Left ventricle myocardium superior (tissue), 1 donor: ENCODE measurements at regions not wholly inside any gene's neighbourhood (a gene's known extent, or its start where the extent isn't known, plus 50 kb on each side); places are given as distances from the start of the nearest gene placed in this dataset.

Experiments
- ATAC-seq: fragments of 200-7000 bp; cut with Tn5 transposase; one replicate; pipeline ENCODE4 v1.9.1; 2020; ENCODE audit warnings: mild to moderate bottlenecking, moderate library complexity
- DNase-seq: peaks from one replicate; pipeline ENCODE4 v3.0.0-alpha.2; 2020
- intact Hi-C: fragments of 100-400 bp; cut with micrococcal nuclease; formaldehyde crosslinking; loops from one replicate; pipeline ENCODE4 v1.11.0; 2022
- donor health status: DM: no; HTN: yes; CAD: no; lungs with severe emphysema.

GRCh38 chr11:25908726-25909125, 423.2 kb upstream of the ANO3 start:
- DNase-seq = no peak
- ATAC-seq = no peak
- intact Hi-C loops = no loop called here

GRCh38 chr11:25910086-25910485, 421.8 kb upstream of the ANO3 start:
- DNase-seq = no peak
- ATAC-seq = no peak
- intact Hi-C loops = no loop called here

- DNase-seq (no peak), ATAC-seq (no peak)
- intact Hi-C loops = no loop called here
Measured at GRCh38 chr11:25920356-25920755, 411.6 kb upstream of the ANO3 start.

GRCh38 chr11:25924586-25924985, 407.3 kb upstream of the ANO3 start:
- intact Hi-C loops = no loop called here
- DNase-seq = no peak

GRCh38 chr11:25925359-25925758, 406.6 kb upstream of the ANO3 start:
- ATAC-seq = no peak
- intact Hi-C loops = no loop called here
- no peak for DNase-seq

More at GRCh38 chr11:25924586-25924985, 407.3 kb upstream of the ANO3 start:
- no peak for ATAC-seq

GRCh38 chr11:25927411-25927953, 404.4 kb upstream of the ANO3 start:
- DNase-seq (no peak), ATAC-seq (no peak)
- intact Hi-C loops = no loop called here

- intact Hi-C loops = no loop called here
- ATAC-seq = no peak
- DNase-seq = no peak
Measured at GRCh38 chr11:25928076-25928475, 403.9 kb upstream of the ANO3 start.

GRCh38 chr11:25938952-25939351, 393.0 kb upstream of the ANO3 start:
- intact Hi-C loops = no loop called here
- DNase-seq (no peak), ATAC-seq (no peak)

- ATAC-seq = no peak
- DNase-seq = no peak
- intact Hi-C loops = no loop called here
Measured at GRCh38 chr11:25939691-25940090, 392.2 kb upstream of the ANO3 start.

- ATAC-seq = no peak
- intact Hi-C loops = no loop called here
- no peak for DNase-seq
Measured at GRCh38 chr11:25941353-25941752, 390.6 kb upstream of the ANO3 start.

- intact Hi-C loops = no loop called here
- ATAC-seq = no peak
Measured at GRCh38 chr11:25943031-25943430, 388.9 kb upstream of the ANO3 start.

GRCh38 chr11:25943777-25944661, 387.9 kb upstream of the ANO3 start:
- ATAC-seq (no peak), DNase-seq (no peak)
- intact Hi-C loops = no loop called here

More at GRCh38 chr11:25943031-25943430, 388.9 kb upstream of the ANO3 start:
- DNase-seq = no peak

- DNase-seq = no peak
- intact Hi-C loops = no loop called here
- ATAC-seq = no peak
Measured at GRCh38 chr11:25949918-25950317, 382.0 kb upstream of the ANO3 start.

- ATAC-seq (no peak), DNase-seq (no peak)
- intact Hi-C loops = no loop called here
Measured at GRCh38 chr11:25953006-25953405, 378.9 kb upstream of the ANO3 start.

GRCh38 chr11:25958045-25958444, 373.9 kb upstream of the ANO3 start:
- no peak for DNase-seq
- intact Hi-C loops = no loop called here
- no peak for ATAC-seq

GRCh38 chr11:25961539-25961938, 370.4 kb upstream of the ANO3 start:
- DNase-seq = no peak
- intact Hi-C loops = no loop called here
- ATAC-seq = no peak

- ATAC-seq = no peak
- intact Hi-C loops = no loop called here
- DNase-seq = no peak
Measured at GRCh38 chr11:25970726-25971508, 361.0 kb upstream of the ANO3 start.

- no peak for ATAC-seq
- intact Hi-C loops = loop anchor here (5.0 kb wide), 2 partner anchors 157 to 247 kb away; no protein-coding TSS in a partner anchor
- no peak for DNase-seq
Measured at GRCh38 chr11:25980091-25980490, 351.8 kb upstream of the ANO3 start.

GRCh38 chr11:25981998-25982397, 349.9 kb upstream of the ANO3 start:
- ATAC-seq (peak; percentile 89), DNase-seq (no peak)
- intact Hi-C loops = loop anchor here (5.0 kb wide), 2 partner anchors 155 to 245 kb away; no protein-coding TSS in a partner anchor

GRCh38 chr11:25983280-25983679, 348.6 kb upstream of the ANO3 start:
- DNase-seq (no peak), ATAC-seq (no peak)
- intact Hi-C loops = loop anchor here (5.0 kb wide), 2 partner anchors 154 to 244 kb away; no protein-coding TSS in a partner anchor
